Posterior cingulate gyrus (tissue), 11 donors: ENCODE measurements at regions not wholly inside any gene's neighbourhood (a gene's known extent, or its start where the extent isn't known, plus 50 kb on each side); places are given as distances from the start of the nearest gene placed in this dataset.
A peak's percentile ranks its signal among the peaks of the same experiment; 100 is the strongest.
"Not testable (repeated sequence)": the region's sequence is repeated elsewhere in the genome, so short reads cannot be mapped to it uniquely, and the experiment has no call there.

ENCODE experiments used
- DNase-seq, 10 donors: peaks; one replicate each; pipeline versions ENCODE4 v3.0.0 to v3.0.0-alpha.2; 2020 to 2021; ENCODE audit warnings: mixed read lengths in 3 of 10
- intact Hi-C: fragments of 100-400 bp; cut with DNase I; formaldehyde crosslinking; loops from one replicate; pipeline ENCODE4 v1.15.1; 2023

GRCh38 chr11:48803955-48804354 is 179.7 kb downstream of the TRIM51G start:
- DNase-seq = peak in 4 of 10 donors; percentile 9 to 39 (median 26)
- intact Hi-C loops = not testable (repeated sequence)
